Adrenal gland (tissue), 5 donors: ENCODE measurements at regions not wholly inside any gene's neighbourhood (a gene's known extent, or its start where the extent isn't known, plus 50 kb on each side); places are given as distances from the start of the nearest gene placed in this dataset.

ENCODE experiments used
- CTCF ChIP-seq, 6 experiments: fragments of 450-650 bp in 4 of 6; fragments of 200-600 bp in 2 of 6; sonication (generic) in 1 of 6; IDR thresholded peaks; 1 replicate in 5 of 6; 2 replicates in 1 of 6; pipeline versions ENCODE4 v1.5.1 to v1.8.0; 2016 to 2021; ENCODE audit warnings: antibody characterized with exemption in 6 of 6, mild to moderate bottlenecking in 2 of 6, moderate library complexity in 1 of 6
- POLR2A ChIP-seq, 2 donors: fragments of 450-650 bp; IDR thresholded peaks; one replicate each; pipeline ENCODE4 v1.6.1; 2017; ENCODE audit warnings: antibody characterized with exemption in 2 of 2, mild to moderate bottlenecking in 2 of 2, moderate library complexity in 1 of 2
- donor health status: DM: no; HTN: no; CAD: no.

- TF ChIP-seq CTCF (IDR thresholded peaks at IDR 0.05) (no peak), POLR2A (IDR thresholded peaks at IDR 0.05) (no peak)
Measured at GRCh38 chr4:28621591-28621990, 1761.0 kb downstream of the STIM2 start.
